GM19455 (cell line): ENCODE measurements at regions not wholly inside any gene's neighbourhood (a gene's known extent, or its start where the extent isn't known, plus 50 kb on each side); places are given as distances from the start of the nearest gene placed in this dataset.

Experiments used
- ATAC-seq: cut with Tn5 transposase; IDR thresholded peaks from one replicate; pipeline ENCODE4 v1.9.1; 2021; ENCODE audit not compliant: unreplicated experiment

GRCh38 chr6:76451926-76452709 lies 379.7 kb upstream of the IMPG1 start:
- ATAC-seq, result no peak

- no peak for ATAC-seq
Measured at GRCh38 chr6:76448109-76448508, 375.6 kb upstream of the IMPG1 start.

- ATAC-seq, result no peak
Measured at GRCh38 chr6:76441875-76442274, 369.4 kb upstream of the IMPG1 start.

GRCh38 chr6:76439811-76440210 lies 367.3 kb upstream of the IMPG1 start:
- no peak for ATAC-seq

DNA sequence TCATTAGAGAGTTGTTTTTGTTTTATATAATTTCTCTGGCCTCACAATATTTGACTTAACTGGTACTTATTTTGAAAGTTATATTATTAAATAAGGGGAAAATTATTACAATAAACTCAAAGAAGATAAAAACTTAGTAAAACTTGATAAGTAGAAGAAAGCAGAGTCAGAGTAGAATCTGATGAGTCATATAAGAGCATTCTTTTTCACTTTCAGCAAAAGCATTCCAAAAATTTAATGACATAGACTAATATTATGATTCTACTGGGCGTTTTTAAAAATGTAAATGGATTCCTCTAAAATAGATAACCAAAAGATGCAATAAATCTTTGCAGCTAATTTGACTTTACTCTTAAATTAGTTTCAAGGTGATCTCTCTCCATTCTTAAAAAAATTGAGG lies 366.3 kb upstream of the IMPG1 start:
- no peak for ATAC-seq

GRCh38 chr6:76435174-76435573 lies 362.7 kb upstream of the IMPG1 start:
- no peak for ATAC-seq

- no peak for ATAC-seq
Measured at GRCh38 chr6:76422511-76423213, 350.2 kb upstream of the IMPG1 start.

GRCh38 chr6:76420094-76420493 lies 347.6 kb upstream of the IMPG1 start:
- no peak for ATAC-seq

DNA sequence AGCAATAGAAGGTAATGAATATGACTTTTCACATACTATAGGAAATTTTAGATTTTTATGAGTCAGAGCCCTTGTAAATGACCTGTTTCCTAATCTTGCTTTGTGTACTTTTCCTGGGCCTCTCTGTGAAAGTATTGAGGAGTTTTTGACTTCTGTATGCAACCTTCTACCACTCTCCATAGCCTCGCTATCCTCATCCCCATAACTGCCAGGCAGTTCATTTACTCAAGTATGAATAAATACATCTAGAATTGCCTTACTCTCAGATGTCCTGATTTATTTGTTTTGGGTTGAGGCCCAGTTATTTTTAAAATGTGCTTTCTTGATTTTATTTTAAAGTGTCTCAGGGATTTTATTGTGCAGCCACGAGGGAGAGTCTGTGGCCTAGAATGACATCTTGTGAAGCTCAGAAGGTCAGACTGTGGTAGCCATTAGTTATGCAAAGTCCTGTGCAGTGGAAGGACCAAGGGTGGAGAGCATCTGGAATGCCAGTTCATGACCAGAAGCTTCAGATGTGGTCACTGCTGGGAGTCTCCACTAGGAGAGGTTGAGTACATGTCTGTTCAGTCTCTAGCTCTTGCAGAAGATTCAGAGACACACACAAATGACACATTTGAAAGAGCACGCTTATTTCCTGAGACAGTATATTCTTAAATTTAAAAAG lies 346.2 kb upstream of the IMPG1 start:
- ATAC-seq, result no peak

- no peak for ATAC-seq
Measured at GRCh38 chr6:76416821-76417605, 344.6 kb upstream of the IMPG1 start.

- ATAC-seq, result no peak
Measured at GRCh38 chr6:76403064-76403463, 330.6 kb upstream of the IMPG1 start.

- ATAC-seq, result no peak
Measured at GRCh38 chr6:76397966-76398365, 325.5 kb upstream of the IMPG1 start.

- no peak for ATAC-seq
Measured at GRCh38 chr6:76382201-76382600, 309.7 kb upstream of the IMPG1 start.

DNA sequence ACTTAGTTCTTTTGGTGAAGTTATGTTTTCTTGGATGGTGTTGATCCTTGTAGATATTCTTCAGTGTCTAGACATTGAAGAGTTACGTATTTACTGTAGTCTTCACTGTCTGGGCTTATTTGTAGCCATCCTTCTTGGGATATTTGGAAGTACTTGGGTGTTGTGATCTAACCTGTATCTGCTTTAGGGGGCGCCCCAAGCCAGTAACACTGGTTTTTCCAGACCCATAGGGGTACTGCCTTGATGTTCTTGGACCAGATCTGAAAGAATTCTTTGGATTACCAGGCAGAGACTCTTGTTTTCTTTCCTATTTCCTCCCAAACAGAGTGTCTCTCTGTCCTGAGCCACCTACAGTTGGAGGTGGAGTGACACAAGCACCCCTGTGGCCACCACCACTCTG lies 309.1 kb upstream of the IMPG1 start:
- no peak for ATAC-seq

DNA sequence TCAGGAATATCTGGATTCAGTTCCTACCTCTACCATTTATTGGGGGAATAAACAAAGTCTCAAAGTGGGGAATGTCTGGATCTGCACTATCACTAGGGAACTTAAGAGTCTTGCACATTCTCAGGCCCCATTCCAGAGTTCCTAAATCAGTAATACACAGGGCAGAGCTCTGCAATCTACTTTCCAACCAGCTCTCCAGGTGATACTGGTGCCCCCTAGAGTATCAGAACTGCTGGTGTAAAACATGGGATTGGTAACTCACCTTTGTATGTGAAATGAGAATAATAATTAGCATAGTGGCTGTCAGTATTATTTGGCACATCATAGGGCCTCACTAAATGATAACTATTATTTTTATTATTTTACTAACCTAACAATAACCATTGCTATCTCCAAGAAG lies 278.8 kb upstream of the IMPG1 start:
- no peak for ATAC-seq

- no peak for ATAC-seq
Measured at GRCh38 chr6:76347539-76347938, 275.1 kb upstream of the IMPG1 start.

DNA sequence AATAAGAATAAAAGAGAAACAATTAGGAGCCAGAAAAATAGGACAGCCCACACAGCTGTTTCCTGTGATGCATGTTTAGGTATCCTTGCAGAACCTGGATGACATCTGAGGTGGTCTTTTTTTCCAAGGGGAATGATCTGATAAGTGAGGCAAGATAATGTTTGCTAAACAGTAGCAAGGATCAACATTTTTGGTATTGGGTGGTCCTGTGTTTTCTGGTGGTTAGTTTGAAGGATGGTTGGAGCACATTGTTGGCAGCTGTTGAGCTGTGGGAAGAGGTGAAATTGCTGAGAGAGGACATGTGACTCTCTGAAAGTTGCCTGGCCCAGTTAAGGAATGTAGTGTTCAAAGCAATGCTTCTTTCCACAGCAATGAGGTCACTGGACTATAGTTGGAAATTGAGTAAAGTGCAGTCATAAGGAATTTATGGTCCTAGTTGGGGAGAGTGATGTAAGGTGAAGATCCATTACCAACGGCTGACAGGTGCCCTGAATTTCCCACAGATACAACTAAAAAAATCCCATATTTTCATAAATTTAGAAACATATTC lies 270.2 kb upstream of the IMPG1 start:
- ATAC-seq, result no peak

- no peak for ATAC-seq
Measured at GRCh38 chr6:76330031-76330430, 257.6 kb upstream of the IMPG1 start.

- ATAC-seq, result no peak
Measured at GRCh38 chr6:76326871-76327270, 254.4 kb upstream of the IMPG1 start.
